ENCODE measurements at regions not wholly inside any gene's neighbourhood (a gene's known extent, or its start where the extent isn't known, plus 50 kb on each side); places are given as distances from the start of the nearest gene placed in this dataset.

GRCh38 chr15:91435113-91435512 lies 335.1 kb downstream of the SV2B start:
- peaks cover 22% of the 10 kb centered on the region; the same call in 1 of the 2 replicates for H3K27me3 ChIP-seq (ENCODE audit: low read length)
- ChIA-PET CTCF (no interaction called here), POLR2A (ENCODE audit: unreplicated experiment) (no interaction called here)
- H3K9me3 ChIP-seq (ENCODE audit: low read length): 0 out of 2 replicates have a peak, but pooled peaks cover 3% of the 10 kb centered on the region
- no peaks in the 10 kb centered on the region for H3K36me3 ChIP-seq (ENCODE audit: low read depth, low read length)
- intact Hi-C loops (cut with micrococcal nuclease): no loop called here
- no peak overlapping the region for H3K4me2 ChIP-seq (ENCODE audit: low read length)
- no TSS peak for BruUV-seq (replicated peaks)
- no peak overlapping the region for H3K9ac ChIP-seq (ENCODE audit: low read length)
- TF ChIP-seq EZH2phosphoT487 (IDR thresholded peaks at IDR 0.05; ENCODE audit: borderline replicate concordance, low read length) (no peak), CTCF (conservative IDR thresholded peaks at IDR 0.05; ENCODE audit: low read depth, low read length) (no peak), EZH2 (IDR thresholded peaks at IDR 0.05; ENCODE audit: low read length, unreplicated experiment) (no peak)
- no peak for DNase-seq
- H3F3A ChIP-seq (ENCODE audit: low read length, unreplicated experiment): no peaks in the 10 kb centered on the region
- H3K4me1 ChIP-seq (ENCODE audit: insufficient read depth, low read length): no peaks in the 10 kb centered on the region
- H2AFZ ChIP-seq (ENCODE audit: low read length): no peak overlapping the region
- no peak for ATAC-seq
- H4K20me1 ChIP-seq (ENCODE audit: low read length): no peaks in the 10 kb centered on the region
- no peak overlapping the region for H3K4me3 ChIP-seq (ENCODE audit: low read length)
- H3K9me2 ChIP-seq (replicated peaks; ENCODE audit: low read length): no peaks in the 10 kb centered on the region
- H3K79me2 ChIP-seq (ENCODE audit: low read length): no peaks in the 10 kb centered on the region
- H3K27ac ChIP-seq (ENCODE audit: low read length): no peak overlapping the region

GRCh38 chr15:91444656-91445055 lies 344.6 kb downstream of the SV2B start:
- CTCF ChIA-PET: no interaction called here
- intact Hi-C loops (cut with micrococcal nuclease): no loop called here
- Histone ChIP-seq H3K36me3 (ENCODE audit: low read depth, low read length) (no peaks in the 10 kb centered on the region), H2AFZ (ENCODE audit: low read length) (no peak overlapping the region), H3K9me2 (replicated peaks; ENCODE audit: low read length) (no peaks in the 10 kb centered on the region), H3K9ac (ENCODE audit: low read length) (no peak overlapping the region), H3F3A (ENCODE audit: low read length, unreplicated experiment) (no peaks in the 10 kb centered on the region), H3K9me3 (ENCODE audit: low read length) (no peaks in the 10 kb centered on the region), H3K4me3 (ENCODE audit: low read length) (no peak overlapping the region), H3K79me2 (ENCODE audit: low read length) (no peaks in the 10 kb centered on the region), H4K20me1 (ENCODE audit: low read length) (no peaks in the 10 kb centered on the region), H3K4me1 (ENCODE audit: insufficient read depth, low read length) (no peaks in the 10 kb centered on the region), H3K27me3 (ENCODE audit: low read length) (peaks cover 54% of the 10 kb centered on the region), H3K4me2 (ENCODE audit: low read length) (no peak overlapping the region), H3K27ac (ENCODE audit: low read length) (no peak overlapping the region)
- BruUV-seq (replicated peaks): no TSS peak
- TF ChIP-seq EZH2 (IDR thresholded peaks at IDR 0.05; ENCODE audit: low read length, unreplicated experiment) (no peak), EZH2phosphoT487 (IDR thresholded peaks at IDR 0.05; ENCODE audit: borderline replicate concordance, low read length) (no peak), CTCF (conservative IDR thresholded peaks at IDR 0.05; ENCODE audit: low read depth, low read length) (no peak)
- POLR2A ChIA-PET (ENCODE audit: unreplicated experiment): no interaction called here
- ATAC-seq (no peak), DNase-seq (no peak)

GRCh38 chr15:91445695-91446228 lies 345.7 kb downstream of the SV2B start:
- POLR2A ChIA-PET (ENCODE audit: unreplicated experiment): no interaction called here
- TF ChIP-seq EZH2phosphoT487 (IDR thresholded peaks at IDR 0.05; ENCODE audit: borderline replicate concordance, low read length): no peak
- no peak for TF ChIP-seq EZH2 (IDR thresholded peaks at IDR 0.05; ENCODE audit: low read length, unreplicated experiment)
- no peak for TF ChIP-seq CTCF (conservative IDR thresholded peaks at IDR 0.05; ENCODE audit: low read depth, low read length)
- H4K20me1 ChIP-seq (ENCODE audit: low read length): no peaks in the 10 kb centered on the region
- no peaks in the 10 kb centered on the region for H3K9me2 ChIP-seq (replicated peaks; ENCODE audit: low read length)
- no peak overlapping the region for H3K27ac ChIP-seq (ENCODE audit: low read length)
- CTCF ChIA-PET: no interaction called here
- intact Hi-C loops (cut with micrococcal nuclease): no loop called here
- no peaks in the 10 kb centered on the region for H3K79me2 ChIP-seq (ENCODE audit: low read length)
- DNase-seq: peak; percentile 39
- H3K4me3 ChIP-seq (ENCODE audit: low read length): no peak overlapping the region
- no peak overlapping the region for H3K4me2 ChIP-seq (ENCODE audit: low read length)
- H3K4me1 ChIP-seq (ENCODE audit: insufficient read depth, low read length): no peaks in the 10 kb centered on the region
- peaks cover 54% of the 10 kb centered on the region for H3K27me3 ChIP-seq (ENCODE audit: low read length)
- no peaks in the 10 kb centered on the region for H3K9me3 ChIP-seq (ENCODE audit: low read length)
- no TSS peak for BruUV-seq (replicated peaks)
- no peaks in the 10 kb centered on the region for H3K36me3 ChIP-seq (ENCODE audit: low read depth, low read length)
- H2AFZ ChIP-seq (ENCODE audit: low read length): no peak overlapping the region
- H3F3A ChIP-seq (ENCODE audit: low read length, unreplicated experiment): no peaks in the 10 kb centered on the region
- no peak overlapping the region for H3K9ac ChIP-seq (ENCODE audit: low read length)
- no peak for ATAC-seq
